Esophagus squamous epithelium (tissue), 5 donors: ENCODE measurements at regions not wholly inside any gene's neighbourhood (a gene's known extent, or its start where the extent isn't known, plus 50 kb on each side); places are given as distances from the start of the nearest gene placed in this dataset.

Experiments
- DNase-seq: peaks from one replicate; lab custom pipeline; 2025; lab: John Stamatoyannopoulos, UW
- H3K27ac ChIP-seq, 4 donors: fragments of 200-600 bp; sonication (generic); one replicate each; pipeline ENCODE4 v1.5.1; 2016 to 2019; ENCODE audit warnings: mild to moderate bottlenecking in 1 of 4
- H3K27me3 ChIP-seq, 4 donors: fragments of 200-600 bp; sonication (generic); 1 replicate in 3 of 4; 2 replicates in 1 of 4; pipeline versions ENCODE4 v1.5.1 to v1.6.0; 2017 to 2021; ENCODE audit warnings: antibody characterized with exemption in 1 of 4
- H3K36me3 ChIP-seq, 3 donors: fragments of 200-600 bp; sonication (generic); one replicate each; pipeline ENCODE4 v1.5.1; 2016 to 2019
- H3K4me1 ChIP-seq, 3 donors: fragments of 200-600 bp; sonication (generic); one replicate each; pipeline ENCODE4 v1.5.1; 2017 to 2019
- H3K4me3 ChIP-seq, 4 donors: fragments of 200-600 bp; sonication (generic); 1 replicate in 3 of 4; 2 replicates in 1 of 4; pipeline ENCODE4 v1.5.1; 2016 to 2019; ENCODE audit warnings: mild to moderate bottlenecking in 2 of 4, moderate library complexity in 1 of 4
- H3K9me3 ChIP-seq, 3 donors: fragments of 200-600 bp; sonication (generic); one replicate each; pipeline ENCODE4 v1.5.1; 2016 to 2019
- CTCF ChIP-seq, 6 experiments: fragments of 450-650 bp in 4 of 6; fragments of 200-600 bp in 2 of 6; sonication (generic) in 2 of 6; IDR thresholded peaks; one replicate each; pipeline ENCODE4 v1.5.1; 2016 to 2019; ENCODE audit warnings: antibody characterized with exemption in 6 of 6, mild to moderate bottlenecking in 4 of 6, moderate library complexity in 4 of 6
- POLR2A ChIP-seq, 4 donors: fragments of 450-650 bp; IDR thresholded peaks; one replicate each; pipeline ENCODE4 v1.6.1; 2017; ENCODE audit warnings: antibody characterized with exemption in 4 of 4, mild to moderate bottlenecking in 4 of 4, moderate library complexity in 3 of 4
- WGBS, 2 donors: methylation state at CpG; one replicate each; pipeline ENCODE4 v1.1.5; 2018; 5-methylcytosine and 5-hydroxymethylcytosine counted together
- intact Hi-C: fragments of 100-400 bp; cut with DNase I; formaldehyde crosslinking; loops from one replicate; pipeline ENCODE4 v1.15.0; 2022
- donor health status: DM: yes; HTN: yes; CAD: no.

- no peak for DNase-seq
- Histone ChIP-seq H3K9me3 (peaks cover 0 to 15% (median 0%) of the 10 kb centered on the region in 3 donors), H3K4me3 (no peak overlapping the region), H3K27me3 (peaks cover 0 to 20% (median 0%) of the 10 kb centered on the region in 4 donors), H3K36me3 (no peaks in the 10 kb centered on the region), H3K27ac (no peak overlapping the region), H3K4me1 (no peaks in the 10 kb centered on the region)
- TF ChIP-seq CTCF (IDR thresholded peaks at IDR 0.05) (no peak), POLR2A (IDR thresholded peaks at IDR 0.05) (no peak)
- intact Hi-C loops: no loop called here
- WGBS, 2 donors: 62 to 77% methylated on average over 2 of the region's 2 CpGs
These were observed 116.5 kb upstream of the OLIG3 start for GRCh38 chr6:137610702-137611101.

DNA sequence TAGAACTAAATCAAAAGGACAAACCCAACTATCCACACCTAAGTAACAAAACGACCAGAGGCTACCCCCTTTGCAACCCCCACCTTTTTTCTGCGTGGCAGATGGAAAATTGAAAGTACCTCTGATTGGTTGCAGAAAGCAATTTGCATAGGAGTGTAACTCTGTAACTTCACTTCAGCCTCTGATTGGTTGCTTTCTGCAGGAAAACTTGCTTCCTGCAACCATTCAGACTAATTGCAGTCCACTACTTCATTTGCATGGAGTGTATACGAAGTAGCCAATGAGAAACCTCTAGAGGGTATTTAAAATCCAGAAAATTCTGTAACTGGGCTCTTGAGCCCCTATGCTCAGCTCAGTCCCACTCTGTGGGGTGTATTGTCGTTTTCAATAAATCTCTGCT is 129.1 kb upstream of the OLIG3 start:
- H3K27ac ChIP-seq: no peak overlapping the region
- no peaks in the 10 kb centered on the region for H3K9me3 ChIP-seq
- no peaks in the 10 kb centered on the region for H3K4me1 ChIP-seq
- intact Hi-C loops: no loop called here
- no peak overlapping the region for H3K4me3 ChIP-seq
- TF ChIP-seq POLR2A (IDR thresholded peaks at IDR 0.05) (no peak), CTCF (IDR thresholded peaks at IDR 0.05) (no peak)
- no peaks in the 10 kb centered on the region for H3K36me3 ChIP-seq
- peaks cover 0 to 9% (median 0%) of the 10 kb centered on the region in 4 donors for H3K27me3 ChIP-seq
- 33 to 49% methylated on average over 4 of the region's 4 CpGs for WGBS, 2 donors
- DNase-seq: no peak

- WGBS, 2 donors: 86 to 95% methylated on average over 7 to 8 of the region's 8 CpGs
- Histone ChIP-seq H3K36me3 (no peaks in the 10 kb centered on the region), H3K4me3 (no peak overlapping the region), H3K27me3 (peaks cover 0 to 9% (median 0%) of the 10 kb centered on the region in 4 donors), H3K27ac (no peak overlapping the region), H3K9me3 (no peaks in the 10 kb centered on the region), H3K4me1 (no peaks in the 10 kb centered on the region)
- TF ChIP-seq CTCF (IDR thresholded peaks at IDR 0.05) (no peak), POLR2A (IDR thresholded peaks at IDR 0.05) (no peak)
- intact Hi-C loops: no loop called here
- DNase-seq: no peak
These were observed 131.0 kb upstream of the OLIG3 start for GRCh38 chr6:137625100-137625661.

DNA sequence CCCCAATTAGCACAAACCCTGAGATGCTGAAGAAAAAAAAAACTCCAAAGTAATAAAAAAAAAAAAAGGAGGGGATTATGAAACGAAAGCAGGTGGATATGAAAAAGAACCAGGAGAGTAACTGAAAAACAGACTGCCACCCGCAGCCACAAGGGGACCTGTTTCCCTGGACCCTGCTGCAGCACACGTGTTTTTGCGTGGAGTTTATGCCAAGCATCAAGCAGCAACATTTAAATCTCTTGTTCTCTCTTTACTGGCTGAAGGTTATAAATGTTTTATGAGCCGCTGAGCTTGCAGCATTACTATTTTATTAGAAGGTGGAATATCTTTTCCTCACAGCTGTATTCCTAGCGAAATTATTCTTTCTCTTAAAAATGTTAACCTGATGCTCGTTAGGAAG is 131.6 kb upstream of the OLIG3 start:
- DNase-seq: no peak
- intact Hi-C loops: no loop called here
- WGBS, 2 donors: 66 to 71% methylated on average over 7 of the region's 7 CpGs
- H3K4me1 ChIP-seq: no peaks in the 10 kb centered on the region
- H3K36me3 ChIP-seq: no peaks in the 10 kb centered on the region
- peaks cover 0 to 9% (median 0%) of the 10 kb centered on the region in 4 donors for H3K27me3 ChIP-seq
- no peak overlapping the region for H3K27ac ChIP-seq
- no peak overlapping the region for H3K4me3 ChIP-seq
- TF ChIP-seq POLR2A (IDR thresholded peaks at IDR 0.05): no peak
- TF ChIP-seq CTCF (IDR thresholded peaks at IDR 0.05): no peak
- H3K9me3 ChIP-seq: no peaks in the 10 kb centered on the region

DNA sequence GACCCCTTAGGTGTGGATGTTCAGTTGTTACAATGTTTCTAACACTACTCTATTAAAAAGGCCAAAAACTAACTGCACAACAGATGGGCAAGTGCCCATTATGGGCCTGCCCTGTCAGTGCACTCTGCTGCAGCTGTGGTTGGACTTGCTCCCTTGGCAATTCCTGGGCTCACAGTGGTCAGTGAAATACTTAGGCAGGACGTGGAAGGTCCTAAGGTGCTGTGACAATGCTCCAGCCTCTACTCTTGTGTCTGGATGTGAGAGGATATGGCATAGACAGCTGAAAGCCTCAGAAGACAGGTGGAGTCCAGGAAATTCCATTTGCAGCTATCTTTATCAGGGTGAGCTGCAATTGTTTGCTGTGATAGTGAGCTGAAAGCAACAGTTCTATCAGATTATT is 136.5 kb upstream of the OLIG3 start:
- no peak for DNase-seq
- no peak overlapping the region for H3K4me3 ChIP-seq
- intact Hi-C loops: loop anchor here (10.0 kb wide), 2 partner anchors 346 to 556 kb away; no protein-coding TSS in a partner anchor
- H3K9me3 ChIP-seq: no peaks in the 10 kb centered on the region
- H3K27me3 ChIP-seq: no peaks in the 10 kb centered on the region
- H3K4me1 ChIP-seq: no peaks in the 10 kb centered on the region
- no peak overlapping the region for H3K27ac ChIP-seq
- 43% methylated on average over 1 of the region's 1 CpG; no CpG with 5 or more reads in 1 of the 2 donors for WGBS, 2 donors
- TF ChIP-seq CTCF (IDR thresholded peaks at IDR 0.05) (no peak), POLR2A (IDR thresholded peaks at IDR 0.05) (no peak)
- no peaks in the 10 kb centered on the region for H3K36me3 ChIP-seq
